GM19455 (cell line): ENCODE measurements at regions not wholly inside any gene's neighbourhood (a gene's known extent, or its start where the extent isn't known, plus 50 kb on each side); places are given as distances from the start of the nearest gene placed in this dataset.

Experiments
- ATAC-seq: cut with Tn5 transposase; IDR thresholded peaks from one replicate; pipeline ENCODE4 v1.9.1; 2021; ENCODE audit not compliant: unreplicated experiment

- ATAC-seq: no peak
These were observed 55.1 kb upstream of the PCDH20 start for GRCh38 chr13:61470786-61471185.

- no peak for ATAC-seq
These were observed 50.6 kb upstream of the PCDH20 start for GRCh38 chr13:61466280-61466679.
